ENCODE measurements at regions not wholly inside any gene's neighbourhood (a gene's known extent, or its start where the extent isn't known, plus 50 kb on each side); places are given as distances from the start of the nearest gene placed in this dataset.

DNA sequence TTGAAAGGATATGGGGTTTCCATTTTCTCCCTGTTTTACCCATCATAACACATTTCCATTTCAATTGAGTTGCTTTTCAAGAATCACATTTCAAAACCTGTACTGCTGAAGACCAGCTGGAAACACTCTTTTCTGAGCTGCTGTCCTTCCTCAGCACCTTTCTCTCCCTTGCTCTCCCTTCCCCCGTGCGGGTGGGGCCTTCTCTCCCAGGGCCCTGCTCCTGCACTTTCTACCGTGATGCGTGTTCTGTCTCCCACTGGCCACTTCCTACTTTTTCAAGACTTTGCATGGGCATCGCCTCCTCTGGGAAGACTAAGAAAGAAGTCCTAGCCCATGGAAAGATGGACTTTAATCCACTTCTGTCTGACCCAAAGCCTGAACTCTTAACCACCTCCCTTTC, 390.4 kb downstream of the PTPRU start:
- TF ChIP-seq CTCF (IDR thresholded peaks at IDR 0.05; ENCODE audit: low read length, missing control alignments): no peak

GRCh38 chr1:29626066-29626465, 389.7 kb downstream of the PTPRU start:
- H3K4me3 ChIP-seq (replicated peaks; ENCODE audit: low read depth, low read length): no peak overlapping the region
- no peak for DNase-seq (ENCODE audit: low read depth)
- TF ChIP-seq CTCF (IDR thresholded peaks at IDR 0.05; ENCODE audit: low read length, missing control alignments): no peak

More for the DNA sequence above, 390.4 kb downstream of the PTPRU start:
- no peak overlapping the region for H3K4me3 ChIP-seq (replicated peaks; ENCODE audit: low read depth, low read length)
- DNase-seq (ENCODE audit: low read depth): no peak

GRCh38 chr1:29625084-29625420, 388.7 kb downstream of the PTPRU start:
- TF ChIP-seq CTCF (IDR thresholded peaks at IDR 0.05; ENCODE audit: low read length, missing control alignments): no peak
- DNase-seq (ENCODE audit: low read depth): no peak
- no peak overlapping the region for H3K4me3 ChIP-seq (replicated peaks; ENCODE audit: low read depth, low read length)

GRCh38 chr1:29624320-29625083, 388.2 kb downstream of the PTPRU start:
- H3K4me3 ChIP-seq (replicated peaks; ENCODE audit: low read depth, low read length): no peak overlapping the region
- TF ChIP-seq CTCF (IDR thresholded peaks at IDR 0.05; ENCODE audit: low read length, missing control alignments): no peak
- DNase-seq (ENCODE audit: low read depth): no peak

- no peak for TF ChIP-seq CTCF (IDR thresholded peaks at IDR 0.05; ENCODE audit: low read length, missing control alignments)
- H3K4me3 ChIP-seq (replicated peaks; ENCODE audit: low read depth, low read length): no peak overlapping the region
- no peak for DNase-seq (ENCODE audit: low read depth)
Observed at GRCh38 chr1:29623501-29623900, 387.2 kb downstream of the PTPRU start.

DNA sequence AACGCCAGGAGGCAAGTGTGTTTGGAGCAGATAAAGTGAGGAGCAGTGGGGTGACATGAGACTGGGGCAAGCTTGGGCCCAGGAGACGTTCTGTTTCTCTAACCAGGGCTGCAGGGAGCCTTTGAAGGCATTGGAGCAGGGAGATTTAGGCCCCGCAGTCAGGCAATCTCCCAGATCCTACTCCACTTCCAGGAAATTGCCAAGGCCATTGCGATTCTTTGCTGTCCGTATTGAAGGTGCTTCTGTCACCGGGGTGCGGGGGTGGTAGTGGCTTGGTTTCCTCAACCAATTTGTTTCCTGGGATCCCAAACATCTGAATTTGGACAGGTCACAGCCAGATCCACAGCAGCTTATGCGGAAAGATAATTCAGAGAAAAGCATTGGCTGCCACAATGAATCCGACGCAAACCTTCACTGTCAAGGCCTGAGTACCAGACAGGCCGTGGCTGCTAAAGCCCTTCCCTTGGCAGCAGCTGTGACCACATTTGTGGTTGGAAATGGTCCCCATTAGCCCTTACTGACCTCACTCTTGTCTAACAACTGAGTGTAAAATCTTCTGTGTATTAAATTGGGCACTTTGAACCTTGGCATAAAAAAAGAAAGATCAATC, 385.6 kb downstream of the PTPRU start:
- DNase-seq (ENCODE audit: low read depth): no peak
- TF ChIP-seq CTCF (IDR thresholded peaks at IDR 0.05; ENCODE audit: low read length, missing control alignments): no peak
- H3K4me3 ChIP-seq (replicated peaks; ENCODE audit: low read depth, low read length): no peak overlapping the region

- TF ChIP-seq CTCF (IDR thresholded peaks at IDR 0.05; ENCODE audit: low read length, missing control alignments): no peak
- H3K4me3 ChIP-seq (replicated peaks; ENCODE audit: low read depth, low read length): no peak overlapping the region
- no peak for DNase-seq (ENCODE audit: low read depth)
Observed at GRCh38 chr1:29620631-29621030, 384.3 kb downstream of the PTPRU start.

Data from fibroblast of pulmonary artery (primary cell).